ENCODE measurements at regions not wholly inside any gene's neighbourhood (a gene's known extent, or its start where the extent isn't known, plus 50 kb on each side); places are given as distances from the start of the nearest gene placed in this dataset.
A peak's percentile ranks its signal among the peaks of the same experiment; 100 is the strongest.

GRCh38 chr3:67781871-67782270 lies 127.5 kb upstream of the SUCLG2 start:
- Histone ChIP-seq H3K27ac (no peak overlapping the region), H3K4me1 (no peaks in the 10 kb centered on the region), H3K4me3 (no peak overlapping the region), H3K36me3 (no peaks in the 10 kb centered on the region), H3K27me3 (no peaks in the 10 kb centered on the region), H3K9me3 (no peaks in the 10 kb centered on the region)
- intact Hi-C loops (cut with DNase I): no loop called here
- DNase-seq (no peak), ATAC-seq (no peak)
- no peak for TF ChIP-seq CTCF (IDR thresholded peaks at IDR 0.05)

- intact Hi-C loops (cut with DNase I): no loop called here
- no peaks in the 10 kb centered on the region for H3K9me3 ChIP-seq
- H3K4me1 ChIP-seq: no peaks in the 10 kb centered on the region
- H3K27ac ChIP-seq: no peak overlapping the region
- no peak for TF ChIP-seq CTCF (IDR thresholded peaks at IDR 0.05)
- no peaks in the 10 kb centered on the region for H3K27me3 ChIP-seq
- ATAC-seq: no peak
- no peaks in the 10 kb centered on the region for H3K36me3 ChIP-seq
- no peak for DNase-seq
- H3K4me3 ChIP-seq: no peak overlapping the region
These were observed 126.8 kb upstream of the SUCLG2 start for GRCh38 chr3:67781218-67781617.

GRCh38 chr3:67774676-67775075 lies 120.3 kb upstream of the SUCLG2 start:
- Histone ChIP-seq H3K4me3 (no peak overlapping the region), H3K36me3 (no peaks in the 10 kb centered on the region), H3K27ac (no peak overlapping the region), H3K4me1 (no peaks in the 10 kb centered on the region), H3K9me3 (no peaks in the 10 kb centered on the region), H3K27me3 (no peaks in the 10 kb centered on the region)
- DNase-seq (no peak), ATAC-seq (peak; percentile 64)
- no peak for TF ChIP-seq CTCF (IDR thresholded peaks at IDR 0.05)
- intact Hi-C loops (cut with DNase I): no loop called here

GRCh38 chr3:67765575-67765974 lies 111.2 kb upstream of the SUCLG2 start:
- intact Hi-C loops (cut with DNase I): no loop called here
- H3K4me1 ChIP-seq: no peaks in the 10 kb centered on the region
- H3K27ac ChIP-seq: no peak overlapping the region
- H3K9me3 ChIP-seq: peaks cover 6% of the 10 kb centered on the region
- no peak for ATAC-seq
- no peaks in the 10 kb centered on the region for H3K36me3 ChIP-seq
- H3K4me3 ChIP-seq: no peak overlapping the region
- no peak for DNase-seq
- H3K27me3 ChIP-seq: no peaks in the 10 kb centered on the region
- no peak for TF ChIP-seq CTCF (IDR thresholded peaks at IDR 0.05)

- TF ChIP-seq CTCF (IDR thresholded peaks at IDR 0.05): no peak
- intact Hi-C loops (cut with DNase I): no loop called here
- H3K27me3 ChIP-seq: no peaks in the 10 kb centered on the region
- no peak for ATAC-seq
- DNase-seq: no peak
- no peaks in the 10 kb centered on the region for H3K9me3 ChIP-seq
- H3K4me1 ChIP-seq: no peaks in the 10 kb centered on the region
- H3K27ac ChIP-seq: no peak overlapping the region
- H3K4me3 ChIP-seq: no peak overlapping the region
- H3K36me3 ChIP-seq: no peaks in the 10 kb centered on the region
These were observed 90.9 kb upstream of the SUCLG2 start for GRCh38 chr3:67745296-67745695.

- no peak for TF ChIP-seq CTCF (IDR thresholded peaks at IDR 0.05)
- Histone ChIP-seq H3K27ac (no peak overlapping the region), H3K4me3 (no peak overlapping the region), H3K36me3 (no peaks in the 10 kb centered on the region), H3K27me3 (no peaks in the 10 kb centered on the region), H3K4me1 (no peaks in the 10 kb centered on the region), H3K9me3 (no peaks in the 10 kb centered on the region)
- no peak for ATAC-seq
- intact Hi-C loops (cut with DNase I): no loop called here
- DNase-seq: no peak
These were observed 90.3 kb upstream of the SUCLG2 start for GRCh38 chr3:67744699-67745098.
